Hippocampal formation (tissue), 2 donors: ENCODE measurements at regions not wholly inside any gene's neighbourhood (a gene's known extent, or its start where the extent isn't known, plus 50 kb on each side); places are given as distances from the start of the nearest gene placed in this dataset.

Source experiments
- DNase-seq, 2 donors: peaks; one replicate each; lab custom pipeline; 2025; lab: John Stamatoyannopoulos, UW

GRCh38 chr3:68163968-68164367 is 509.6 kb upstream of the SUCLG2 start:
- DNase-seq: no peak

- no peak for DNase-seq
Measured at GRCh38 chr3:68163062-68163461, 508.6 kb upstream of the SUCLG2 start.

- DNase-seq: no peak
Measured at GRCh38 chr3:68162644-68163043, 508.2 kb upstream of the SUCLG2 start.

DNA sequence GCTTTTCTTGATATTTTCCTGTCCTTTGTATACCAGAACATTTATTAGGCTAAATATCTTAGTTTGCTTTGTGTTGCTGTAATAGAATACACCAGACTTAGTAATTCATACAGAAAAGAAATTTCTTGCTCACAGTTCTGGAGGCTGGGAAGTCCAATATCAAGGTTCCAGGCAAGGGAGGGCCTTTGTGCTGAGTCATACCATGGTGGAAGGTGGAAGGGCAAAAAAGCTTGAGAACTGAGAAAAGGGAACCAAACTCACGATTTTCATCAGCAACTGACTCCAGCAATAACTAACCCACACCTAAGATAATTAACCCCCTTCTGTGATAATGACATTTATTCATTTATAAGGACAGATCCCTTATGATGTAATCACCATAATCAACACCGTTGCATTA is 496.9 kb upstream of the SUCLG2 start:
- DNase-seq: no peak

DNA sequence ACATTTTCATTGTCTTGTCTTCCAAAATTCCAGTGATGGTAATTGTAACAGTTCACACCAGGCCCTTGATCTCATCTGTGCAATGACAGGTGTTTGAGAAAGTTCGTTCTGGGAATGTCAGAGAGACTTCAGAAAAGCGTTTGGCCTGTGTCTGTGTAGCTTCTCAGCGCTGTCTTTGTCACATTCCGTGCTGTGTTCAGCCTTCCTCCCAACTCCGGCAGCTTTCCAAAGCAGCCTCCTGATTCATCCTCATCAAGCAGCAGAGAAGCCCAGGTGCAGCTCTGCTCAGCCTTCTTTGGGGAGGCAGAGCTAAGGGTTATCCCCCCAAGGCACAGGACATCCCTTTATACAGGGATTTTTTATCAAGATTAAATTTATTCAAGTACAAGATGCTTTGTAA is 494.0 kb upstream of the SUCLG2 start:
- no peak for DNase-seq

GRCh38 chr3:68142441-68142840 is 488.0 kb upstream of the SUCLG2 start:
- no peak for DNase-seq

GRCh38 chr3:68139897-68140296 is 485.5 kb upstream of the SUCLG2 start:
- no peak for DNase-seq

DNA sequence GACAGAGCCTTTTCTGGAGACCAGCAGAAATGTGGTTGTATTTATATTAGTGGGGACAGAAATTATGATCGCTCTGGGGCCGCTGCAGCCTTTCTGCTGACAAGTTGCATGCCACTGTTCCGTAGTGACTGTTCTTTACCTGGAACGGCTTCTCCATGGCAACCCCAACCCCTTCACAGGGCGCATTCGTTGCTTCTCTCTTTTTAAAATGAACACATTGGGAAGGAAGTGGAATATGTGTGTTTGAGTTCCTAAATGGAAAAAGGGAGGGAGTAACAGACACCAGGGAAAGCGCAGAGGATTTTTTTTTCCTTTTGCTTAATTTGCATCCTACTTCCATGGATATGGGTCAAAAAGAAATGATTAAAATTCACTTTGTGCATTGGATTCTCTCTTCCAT is 482.0 kb upstream of the SUCLG2 start:
- no peak for DNase-seq

DNA sequence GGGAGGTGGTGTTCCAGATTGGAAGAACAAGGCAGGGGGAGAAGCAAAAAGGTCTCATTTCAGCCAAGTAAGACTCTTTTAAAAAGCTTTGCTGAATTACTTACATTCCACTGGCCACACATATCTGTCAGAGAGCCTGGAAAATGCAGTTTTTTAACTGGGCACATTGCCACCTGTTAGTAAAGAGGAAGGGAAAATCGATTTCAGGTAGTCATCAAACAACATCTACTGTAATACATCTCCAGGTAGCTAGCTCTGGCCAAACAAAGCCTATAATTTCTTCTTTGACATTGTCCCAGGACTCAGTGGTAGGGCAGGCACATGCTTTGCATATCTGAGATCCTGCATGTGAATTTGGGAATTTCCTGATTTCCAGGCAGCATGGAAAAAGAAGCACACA is 480.7 kb upstream of the SUCLG2 start:
- no peak for DNase-seq

DNA sequence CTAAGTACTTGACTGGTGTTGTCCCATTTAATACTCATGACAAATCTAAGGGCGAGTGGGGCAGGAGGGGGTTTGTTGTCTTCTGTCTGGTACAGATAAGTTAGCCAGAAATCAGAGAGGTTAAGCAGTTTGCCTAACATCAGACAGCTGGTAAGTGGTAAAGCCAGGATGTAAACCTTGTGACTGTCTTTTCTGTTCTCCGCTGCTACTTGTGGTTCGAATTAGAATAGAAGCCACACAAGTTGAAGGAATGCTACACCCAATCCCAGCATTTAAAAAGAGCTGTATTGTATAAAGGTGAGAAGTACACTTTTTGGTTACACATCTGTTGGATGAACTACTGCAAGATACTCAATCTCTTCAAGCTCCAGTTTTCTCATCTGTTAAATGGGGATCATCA is 474.7 kb upstream of the SUCLG2 start:
- DNase-seq: no peak

- DNase-seq: no peak
Measured at GRCh38 chr3:68123231-68123630, 468.8 kb upstream of the SUCLG2 start.

GRCh38 chr3:68121287-68121686 is 466.9 kb upstream of the SUCLG2 start:
- DNase-seq: peak in 1 of 2 donors; percentile 62

DNA sequence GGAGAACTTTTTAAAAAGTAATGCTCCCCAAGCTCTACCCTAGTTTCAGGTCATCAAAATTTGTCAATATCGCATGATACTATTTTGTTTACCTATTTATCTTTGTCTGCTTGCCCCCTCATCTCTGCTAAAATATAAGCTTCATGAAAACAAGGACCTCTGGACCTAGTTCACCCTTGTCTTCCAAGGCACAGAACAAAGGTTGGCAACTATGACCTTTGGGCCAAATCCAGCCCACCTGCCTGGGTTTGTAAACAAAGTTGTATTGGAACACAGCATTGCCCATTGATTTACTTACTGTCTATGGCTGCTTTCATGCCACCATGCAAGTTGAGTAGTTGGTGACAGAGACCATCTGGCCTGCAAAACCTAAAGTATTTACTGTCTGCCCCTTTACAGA is 462.2 kb upstream of the SUCLG2 start:
- no peak for DNase-seq

DNA sequence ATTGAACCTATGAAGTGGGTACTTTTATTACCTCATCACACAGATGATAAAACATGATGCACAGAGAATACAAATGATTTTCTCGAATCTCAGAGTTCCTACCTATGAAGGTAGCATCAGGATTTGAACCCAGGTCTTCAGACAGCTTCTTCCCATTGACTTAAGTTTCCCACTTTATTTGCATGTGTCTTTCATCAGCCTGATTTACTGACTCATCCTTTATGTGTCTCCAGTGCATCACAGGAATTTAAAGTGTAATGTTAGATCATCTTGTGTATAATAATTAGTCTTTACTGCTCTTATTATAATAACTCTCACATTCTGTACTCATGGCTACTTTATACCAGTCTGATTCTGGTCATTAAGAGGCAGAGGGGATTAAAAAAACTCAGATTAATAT is 449.4 kb upstream of the SUCLG2 start:
- no peak for DNase-seq

GRCh38 chr3:68090571-68090970 is 436.2 kb upstream of the SUCLG2 start:
- DNase-seq: no peak

- no peak for DNase-seq
Measured at GRCh38 chr3:68089572-68090011, 435.2 kb upstream of the SUCLG2 start.

DNA sequence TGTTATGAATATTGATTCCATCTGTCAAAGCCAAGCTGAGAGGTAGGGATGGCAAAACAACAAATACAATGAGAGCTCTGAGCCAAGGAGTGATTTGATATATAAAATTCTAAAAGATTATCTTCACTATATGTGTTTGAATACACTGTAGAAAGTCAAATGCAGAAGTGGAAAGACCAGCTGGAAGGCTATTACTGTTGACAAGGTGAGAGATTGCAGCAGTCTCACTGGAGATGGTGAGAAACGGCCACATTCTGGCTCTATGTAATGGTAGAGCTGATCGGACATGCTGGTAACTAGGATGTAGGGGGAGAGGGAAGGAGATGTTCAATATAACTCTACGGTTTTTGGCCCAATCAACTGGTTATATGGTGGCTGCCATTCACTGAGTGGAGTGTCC is 434.2 kb upstream of the SUCLG2 start:
- DNase-seq: no peak

- no peak for DNase-seq
Measured at GRCh38 chr3:68088216-68088615, 433.8 kb upstream of the SUCLG2 start.

- DNase-seq: no peak
Measured at GRCh38 chr3:68072062-68072461, 417.6 kb upstream of the SUCLG2 start.

GRCh38 chr3:68070186-68070585 is 415.8 kb upstream of the SUCLG2 start:
- no peak for DNase-seq

DNA sequence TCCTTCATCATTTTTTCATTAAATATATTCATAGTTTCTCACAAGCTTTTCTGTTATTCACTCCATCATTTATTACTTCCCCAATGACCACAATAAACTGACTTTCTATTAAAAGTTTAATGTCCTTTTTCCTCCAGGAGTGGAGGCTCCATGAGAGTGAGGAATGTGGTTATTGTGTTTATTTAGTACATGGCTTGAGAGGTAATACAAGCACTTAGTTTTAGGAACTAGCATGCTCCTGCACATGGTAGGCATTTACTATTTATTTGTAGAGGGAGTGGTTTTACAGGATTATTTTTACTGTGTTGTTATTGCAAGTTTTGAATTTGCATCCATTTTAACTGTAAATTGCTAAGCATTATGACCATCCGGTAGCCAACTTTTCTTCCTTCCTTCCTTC is 412.9 kb upstream of the SUCLG2 start:
- no peak for DNase-seq

DNA sequence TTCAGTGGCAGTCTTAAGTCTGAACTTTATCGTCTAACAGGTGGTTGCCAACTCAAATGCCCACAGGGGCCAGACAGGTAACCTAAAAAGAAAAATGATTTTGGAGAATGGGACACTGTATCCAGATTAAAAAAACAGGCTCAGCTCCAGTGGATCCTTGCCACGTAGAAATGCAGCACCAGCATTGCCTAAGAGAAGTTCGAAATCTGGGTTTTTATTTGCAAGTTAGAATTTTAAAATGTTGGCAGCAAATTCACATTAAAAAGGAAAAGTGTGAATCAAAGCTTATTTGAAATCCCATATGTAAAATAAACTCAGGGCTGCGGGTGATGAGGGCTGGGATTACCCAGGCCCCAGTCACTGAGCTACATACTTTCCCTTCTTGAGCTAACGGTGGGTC is 408.5 kb upstream of the SUCLG2 start:
- no peak for DNase-seq

- DNase-seq: no peak
Measured at GRCh38 chr3:68060910-68061309, 406.5 kb upstream of the SUCLG2 start.

DNA sequence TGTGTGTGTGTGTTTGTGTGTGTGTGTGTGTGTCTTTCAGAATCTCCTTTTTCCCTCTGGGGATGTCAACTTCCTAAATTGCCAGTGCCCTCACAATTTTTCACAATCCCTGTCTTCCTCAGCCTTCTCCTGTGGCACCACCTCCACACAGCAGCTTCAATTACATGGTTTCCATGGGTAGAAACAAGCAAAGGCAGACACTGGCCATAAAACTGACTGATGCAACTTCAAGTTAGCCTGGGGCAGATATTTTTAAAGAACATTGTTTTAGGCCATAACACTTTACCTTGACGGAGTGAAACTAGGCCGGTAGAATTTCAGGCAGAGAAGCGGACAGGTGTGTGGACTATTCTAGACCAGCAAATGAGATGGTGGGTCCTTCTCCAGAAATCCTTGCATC is 405.8 kb upstream of the SUCLG2 start:
- DNase-seq: no peak

DNA sequence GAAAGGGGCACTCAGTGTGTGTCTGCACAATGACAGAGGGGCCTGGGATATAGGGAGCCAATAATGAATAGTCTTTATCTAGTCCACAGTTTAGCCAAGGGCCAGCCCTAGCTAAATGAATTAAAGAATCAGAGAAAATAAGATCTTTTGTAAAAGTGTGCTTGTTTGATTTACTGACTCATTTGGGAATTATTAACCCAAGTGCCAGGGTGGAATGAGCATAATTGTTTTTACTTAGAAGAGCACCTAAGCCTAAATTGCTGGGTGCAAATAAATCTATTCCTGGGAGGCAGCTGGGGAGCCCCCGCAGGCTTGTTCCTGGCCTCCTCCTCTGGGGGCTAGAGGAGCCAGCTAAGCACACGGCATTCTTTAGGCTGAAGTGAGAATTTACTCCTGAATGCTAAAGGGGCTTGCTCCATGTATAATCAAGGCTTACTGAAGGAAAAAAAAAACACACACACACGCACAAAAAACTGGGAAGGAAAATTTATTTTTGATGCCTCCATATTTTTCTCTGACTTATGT is 405.3 kb upstream of the SUCLG2 start:
- no peak for DNase-seq
